DOHH2 (cell line): ENCODE measurements at regions not wholly inside any gene's neighbourhood (a gene's known extent, or its start where the extent isn't known, plus 50 kb on each side); places are given as distances from the start of the nearest gene placed in this dataset.

Source experiments
- EZH2phosphoT487 ChIP-seq: fragments of 200-600 bp; sonication (generic); IDR thresholded peaks from 2 replicates; pipeline ENCODE4 v1.6.1; 2017; ENCODE audit warnings: borderline replicate concordance, mild to moderate bottlenecking, antibody characterized with exemption, low read length, moderate library complexity, mixed read lengths
- TF ChIP-seq, protein P1 (sequence below): fragments of 200-600 bp; sonication (generic); IDR thresholded peaks from one replicate; pipeline ENCODE4 v1.5.1; 2014; ENCODE audit warnings: antibody characterized with exemption, mild to moderate bottlenecking, low read depth, low read length; ENCODE audit not compliant: poor library complexity, severe bottlenecking

DNA sequence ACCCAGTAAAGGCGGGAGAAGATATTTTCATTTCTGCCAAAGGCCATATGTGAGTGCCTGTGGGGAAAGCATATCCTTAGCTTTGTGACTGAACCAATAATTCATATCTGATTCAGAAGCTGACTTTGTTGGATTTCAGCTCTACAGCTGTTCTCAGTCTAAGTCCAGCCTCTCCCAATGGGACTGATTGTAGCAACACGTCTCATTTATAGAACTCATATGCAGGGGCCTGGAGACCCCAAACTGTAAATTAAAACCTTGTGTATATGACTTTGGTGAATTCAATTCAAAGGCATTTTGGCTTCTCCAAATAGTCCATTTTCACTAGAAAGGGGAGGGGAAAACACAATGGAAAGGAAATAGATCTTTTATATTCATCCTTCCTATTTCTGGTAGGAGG is 250.4 kb upstream of the SORL1-AS1 start:
- TF ChIP-seq, protein P1, sequence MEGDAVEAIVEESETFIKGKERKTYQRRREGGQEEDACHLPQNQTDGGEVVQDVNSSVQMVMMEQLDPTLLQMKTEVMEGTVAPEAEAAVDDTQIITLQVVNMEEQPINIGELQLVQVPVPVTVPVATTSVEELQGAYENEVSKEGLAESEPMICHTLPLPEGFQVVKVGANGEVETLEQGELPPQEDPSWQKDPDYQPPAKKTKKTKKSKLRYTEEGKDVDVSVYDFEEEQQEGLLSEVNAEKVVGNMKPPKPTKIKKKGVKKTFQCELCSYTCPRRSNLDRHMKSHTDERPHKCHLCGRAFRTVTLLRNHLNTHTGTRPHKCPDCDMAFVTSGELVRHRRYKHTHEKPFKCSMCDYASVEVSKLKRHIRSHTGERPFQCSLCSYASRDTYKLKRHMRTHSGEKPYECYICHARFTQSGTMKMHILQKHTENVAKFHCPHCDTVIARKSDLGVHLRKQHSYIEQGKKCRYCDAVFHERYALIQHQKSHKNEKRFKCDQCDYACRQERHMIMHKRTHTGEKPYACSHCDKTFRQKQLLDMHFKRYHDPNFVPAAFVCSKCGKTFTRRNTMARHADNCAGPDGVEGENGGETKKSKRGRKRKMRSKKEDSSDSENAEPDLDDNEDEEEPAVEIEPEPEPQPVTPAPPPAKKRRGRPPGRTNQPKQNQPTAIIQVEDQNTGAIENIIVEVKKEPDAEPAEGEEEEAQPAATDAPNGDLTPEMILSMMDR: no peak
- no peak for TF ChIP-seq EZH2phosphoT487
